H1 (cell line): ENCODE measurements at regions not wholly inside any gene's neighbourhood (a gene's known extent, or its start where the extent isn't known, plus 50 kb on each side); places are given as distances from the start of the nearest gene placed in this dataset.

ENCODE experiments used
- CHD7 ChIP-seq: fragments of 300-600 bp; sonication (generic); IDR thresholded peaks from 2 replicates; pipeline ENCODE4 v1.7.1; 2012; ENCODE audit warnings: low read length, moderate library complexity, mild to moderate bottlenecking, inconsistent platforms; ENCODE audit not compliant: insufficient replicate concordance
- E2F6 ChIP-seq: IDR thresholded peaks from 2 replicates; pipeline ENCODE4 v1.6.1; 2012; ENCODE audit warnings: inconsistent platforms
- HDAC2 ChIP-seq, 2 experiments: fragments of 300-600 bp in 1 of 2; sonication (generic) in 1 of 2; IDR thresholded peaks; 2 replicates each; pipeline ENCODE4 v1.6.1; 2011 to 2012; ENCODE audit warnings: low read depth in 2 of 2, low read length in 2 of 2, mild to moderate bottlenecking in 2 of 2, moderate library complexity in 2 of 2, borderline replicate concordance in 1 of 2, inconsistent platforms in 1 of 2
- MAFK ChIP-seq: IDR thresholded peaks from 2 replicates; pipeline ENCODE4 v1.6.1; 2012; ENCODE audit warnings: low read depth, mild to moderate bottlenecking, improper control_type of control experiment, low read length
- PHF8 ChIP-seq: fragments of 200-600 bp; sonication (generic); conservative IDR thresholded peaks from 2 replicates; pipeline ENCODE4 v1.7.1; 2012; ENCODE audit warnings: low read depth, mild to moderate bottlenecking, inconsistent platforms, low read length, moderate library complexity
- RAD21 ChIP-seq, 2 experiments: IDR thresholded peaks in 1 of 2; conservative IDR thresholded peaks in 1 of 2; 2 replicates each; pipeline ENCODE4 v1.6.1; 2011; ENCODE audit warnings: low read depth in 2 of 2, low read length in 2 of 2, improper control_type of control experiment in 1 of 2, inconsistent platforms in 1 of 2, mild to moderate bottlenecking in 1 of 2, moderate library complexity in 1 of 2
- SP2 ChIP-seq: IDR thresholded peaks from 2 replicates; pipeline ENCODE4 v1.6.1; 2012; ENCODE audit warnings: mild to moderate bottlenecking, low read length, inconsistent platforms
- YY1 ChIP-seq: IDR thresholded peaks from 2 replicates; pipeline ENCODE4 v1.6.1; 2011; ENCODE audit warnings: low read depth, mild to moderate bottlenecking, low read length

GRCh38 chrX:56026815-56027214 lies 205.3 kb upstream of the KLF8 start (continued):
- no peak for TF ChIP-seq CHD7
- no peak for TF ChIP-seq RAD21 (IDR thresholded peaks at IDR 0.05 in 1 of 2, conservative IDR thresholded peaks at IDR 0.05 in 1 of 2; ENCODE audit: low read depth in 2 of 2, low read length in 2 of 2)
- no peak for TF ChIP-seq MAFK
- TF ChIP-seq E2F6 = no peak
- TF ChIP-seq PHF8 = no peak
- no peak for TF ChIP-seq YY1
- no peak for TF ChIP-seq SP2
- TF ChIP-seq HDAC2 (IDR thresholded peaks at IDR 0.05; ENCODE audit: borderline replicate concordance in 1 of 2, low read depth in 2 of 2, low read length in 2 of 2) = no peak
